Hepatocyte (in vitro differentiated cells): ENCODE measurements at regions not wholly inside any gene's neighbourhood (a gene's known extent, or its start where the extent isn't known, plus 50 kb on each side); places are given as distances from the start of the nearest gene placed in this dataset.

Source experiments
- CTCF ChIP-seq: fragments of 200-600 bp; sonication (generic); IDR thresholded peaks from 2 replicates; pipeline ENCODE4 v1.5.1; 2016; ENCODE audit warnings: antibody characterized with exemption, mild to moderate bottlenecking; ENCODE audit not compliant: poor library complexity
- EZH2 ChIP-seq: fragments of 200-600 bp; sonication (generic); IDR thresholded peaks from 2 replicates; pipeline ENCODE4 v1.6.1; 2016; ENCODE audit warnings: antibody characterized with exemption, mild to moderate bottlenecking, borderline replicate concordance

- TF ChIP-seq CTCF, result no peak
- TF ChIP-seq EZH2, result no peak
Observed at GRCh38 chr1:168960114-168960513, 146.4 kb upstream of the ATP1B1 start.
